EL (cell line): ENCODE measurements at regions not wholly inside any gene's neighbourhood (a gene's known extent, or its start where the extent isn't known, plus 50 kb on each side); places are given as distances from the start of the nearest gene placed in this dataset.

Source experiments
- DNase-seq: peaks from one replicate; pipeline ENCODE4 v3.0.0-alpha.2; 2016

DNA sequence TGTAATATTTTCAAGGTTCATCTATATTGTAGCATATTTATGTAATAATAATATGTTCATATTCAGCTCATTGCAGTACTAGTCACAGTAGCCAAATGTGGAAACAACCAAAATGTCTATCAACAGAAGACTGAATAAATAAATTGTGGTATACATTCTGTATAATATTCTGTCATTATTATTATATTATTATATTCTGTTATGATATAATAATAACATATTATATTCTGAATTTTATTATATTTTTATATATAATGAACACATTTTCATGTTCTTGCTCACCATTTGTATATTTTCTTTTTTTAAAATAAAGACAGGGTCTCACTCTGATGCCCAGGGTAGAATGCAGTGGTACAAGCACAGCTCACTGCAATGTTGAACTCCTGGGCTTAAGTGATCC is 91.2 kb upstream of the STARD3NL start:
- no peak for DNase-seq

DNA sequence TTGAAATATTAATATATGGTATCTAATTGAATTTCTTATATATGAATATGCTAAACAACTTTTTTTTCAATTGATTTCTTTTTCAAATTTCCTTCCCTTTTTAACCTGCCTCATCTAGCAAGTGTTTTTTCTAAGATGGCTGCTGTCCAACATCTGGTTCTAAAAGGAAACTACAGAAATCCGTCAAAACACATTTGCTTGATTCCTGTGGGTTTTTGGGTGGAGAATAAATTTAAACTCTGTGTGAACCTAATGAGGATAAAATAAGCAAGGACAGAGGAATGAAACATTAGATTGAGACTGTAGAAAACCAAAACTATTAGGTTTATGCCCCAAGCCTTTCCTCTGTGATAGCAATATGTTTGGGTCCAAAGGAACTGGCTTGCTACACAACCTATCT is 75.5 kb upstream of the STARD3NL start:
- no peak for DNase-seq

DNA sequence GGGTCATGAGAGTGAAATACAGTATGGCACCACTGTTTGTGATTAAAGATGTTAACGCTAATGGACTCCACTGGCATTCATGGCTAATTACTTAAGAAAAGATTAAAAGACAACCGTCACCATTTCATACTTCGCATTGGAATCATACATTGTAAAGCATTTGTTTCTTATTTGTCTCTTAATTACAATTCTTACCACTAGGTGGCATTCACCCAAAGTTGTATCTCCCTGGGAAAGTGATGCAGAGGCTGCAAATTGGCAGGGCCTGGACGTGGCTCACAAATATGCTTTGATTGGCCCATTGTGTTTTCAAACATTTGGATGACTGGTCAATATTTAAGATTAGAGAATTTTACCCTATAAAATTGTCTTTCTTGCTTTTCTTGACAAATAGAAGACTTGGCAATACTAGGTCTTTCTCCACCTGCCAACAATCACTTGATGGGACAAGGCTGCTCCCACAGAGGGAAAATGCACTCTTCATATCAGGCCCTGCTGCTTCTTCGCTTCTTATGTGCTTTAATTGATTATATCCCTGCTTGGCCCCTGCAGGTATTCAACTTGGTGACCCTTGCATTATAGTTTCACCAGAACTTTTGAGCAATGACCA is 72.1 kb upstream of the STARD3NL start:
- DNase-seq = peak; percentile 43

DNA sequence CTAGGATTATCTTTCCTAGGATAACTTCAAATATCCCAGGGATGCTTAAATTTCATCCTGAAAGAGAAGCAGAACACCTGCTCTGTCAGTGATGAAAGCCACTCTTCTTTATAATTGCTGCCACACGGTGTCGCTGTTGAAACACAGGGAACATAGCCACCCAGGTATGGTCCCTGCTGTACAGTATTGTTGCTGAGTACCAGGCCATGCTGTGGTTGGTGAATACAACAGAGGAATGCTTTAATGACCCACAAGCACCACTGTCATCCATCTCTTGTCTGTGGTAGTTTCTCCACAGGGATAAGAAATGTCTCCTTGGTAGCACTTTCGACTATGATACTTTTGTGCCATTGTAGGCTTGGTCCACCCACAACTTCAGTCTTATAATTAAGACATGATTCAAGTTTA is 70.6 kb upstream of the STARD3NL start:
- DNase-seq = peak; percentile 51

DNA sequence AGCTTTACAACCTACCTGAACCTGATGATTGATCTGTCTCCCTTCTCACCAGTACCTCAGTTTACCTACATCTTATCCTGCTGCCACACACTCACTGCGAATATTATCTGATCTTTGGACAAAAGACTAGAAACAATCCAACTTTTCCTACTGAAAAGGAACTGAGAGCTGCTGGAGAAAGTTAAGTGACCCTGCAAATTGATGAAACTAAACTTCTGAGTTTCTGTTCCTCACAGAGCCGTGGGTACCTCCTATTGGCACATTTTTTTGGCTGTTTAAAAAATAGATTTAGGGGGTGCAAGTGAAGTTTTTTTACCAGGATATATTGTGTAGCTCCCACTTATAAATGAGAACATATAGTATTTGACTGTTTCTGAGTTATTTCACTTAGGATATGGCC is 66.0 kb upstream of the STARD3NL start:
- no peak for DNase-seq

DNA sequence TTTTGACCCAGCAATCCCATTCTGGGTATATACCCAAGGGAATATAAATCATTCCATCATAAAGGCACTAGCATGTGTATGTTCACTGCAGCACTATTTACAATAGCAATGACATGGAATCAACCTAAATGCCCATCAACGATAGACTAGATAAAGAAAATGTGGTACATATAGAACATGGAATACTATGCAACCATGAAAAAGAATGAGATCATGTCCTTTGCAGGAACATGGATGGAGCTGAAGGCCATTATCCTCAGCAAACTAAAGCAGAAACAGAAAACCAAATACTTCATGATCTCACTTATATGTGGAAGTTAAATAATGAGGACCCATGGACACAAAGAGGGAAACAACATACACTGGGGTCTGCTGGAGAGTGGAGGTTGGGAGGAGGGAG is 58.0 kb upstream of the STARD3NL start:
- no peak for DNase-seq

DNA sequence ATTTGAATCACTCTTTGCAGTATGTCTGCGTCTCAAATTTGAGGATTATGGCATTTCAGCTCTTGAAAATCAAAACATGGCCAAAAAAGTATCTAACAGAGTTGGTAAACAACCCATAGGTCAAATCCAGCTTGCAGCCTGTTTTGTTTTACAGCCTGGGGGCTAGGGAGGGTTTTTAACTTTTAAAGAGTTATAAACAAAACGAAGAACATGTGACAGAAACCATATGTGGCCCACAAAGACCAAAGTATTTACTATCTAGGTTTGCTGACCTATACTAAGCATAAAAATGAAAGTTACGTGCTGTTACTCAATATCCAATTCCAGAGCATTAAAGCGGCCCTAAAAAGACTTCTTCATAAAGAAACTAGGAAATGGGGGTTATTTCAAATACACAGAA is 55.5 kb upstream of the STARD3NL start:
- no peak for DNase-seq

DNA sequence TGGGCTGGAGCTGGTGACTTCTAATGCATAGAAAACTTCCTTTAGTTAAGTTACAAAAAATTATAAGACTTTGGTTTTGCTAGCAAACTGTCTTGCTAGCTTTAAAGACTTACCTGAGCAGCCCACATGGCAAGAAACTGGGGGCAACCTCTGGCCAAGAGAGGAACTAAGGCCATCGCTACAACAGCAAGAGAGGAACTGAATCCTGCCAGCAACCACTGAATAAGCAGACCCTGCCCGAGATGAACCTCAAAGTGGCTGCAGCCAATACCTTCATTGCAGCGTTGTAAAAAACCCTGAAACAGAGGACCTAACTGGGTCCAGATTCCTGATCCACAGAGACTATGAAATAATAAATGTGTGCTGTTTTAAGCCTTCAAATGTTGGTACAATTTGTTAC is 54.6 kb upstream of the STARD3NL start:
- no peak for DNase-seq

DNA sequence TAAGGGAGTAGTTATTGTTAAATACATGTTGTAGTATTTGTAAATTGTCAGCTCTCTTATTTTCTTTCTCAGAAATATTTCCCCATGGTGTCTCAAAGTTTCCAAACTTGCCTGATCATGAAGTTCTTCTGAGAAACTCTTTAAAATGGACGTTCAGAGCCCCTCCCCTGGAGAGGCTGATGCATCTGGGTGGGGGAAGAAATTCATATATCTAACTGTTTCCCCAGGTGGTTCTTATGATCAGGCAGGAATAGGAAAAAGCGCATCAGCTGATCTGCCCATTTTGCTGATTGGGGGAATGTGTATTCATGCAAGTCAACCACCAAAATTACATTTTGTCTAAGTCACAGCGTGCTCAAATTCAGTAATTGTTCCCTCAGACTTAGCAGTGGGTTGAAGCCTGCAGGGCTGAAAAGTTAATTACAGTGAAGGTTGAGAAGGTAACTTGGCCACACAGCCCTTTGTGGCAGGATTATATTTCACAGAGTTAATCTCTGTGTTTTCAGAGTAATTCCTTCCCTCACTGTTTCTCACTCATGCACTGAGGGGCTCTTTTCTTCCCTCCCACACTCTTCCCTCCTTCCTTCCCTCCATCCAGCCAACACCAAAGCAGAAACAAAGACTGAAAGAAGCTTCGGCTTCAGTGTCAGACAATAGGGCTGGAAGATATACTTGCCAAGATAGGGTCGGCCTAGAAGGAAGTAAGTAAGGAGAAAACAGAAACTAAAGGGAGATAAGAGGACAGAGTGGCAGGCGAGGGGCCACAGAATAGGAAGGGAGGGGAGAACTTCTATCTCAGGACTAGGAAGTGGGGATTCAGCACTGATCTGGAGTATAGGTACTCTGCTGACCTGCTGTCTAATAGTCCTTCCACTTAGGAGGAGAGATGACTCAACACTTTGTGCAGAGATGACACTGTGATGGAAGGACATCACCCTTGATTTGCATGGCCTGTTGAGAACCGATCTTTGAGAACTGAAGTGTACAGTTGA is 50.5 kb upstream of the STARD3NL start:
- DNase-seq = no peak
